ENCODE measurements at regions not wholly inside any gene's neighbourhood (a gene's known extent, or its start where the extent isn't known, plus 50 kb on each side); places are given as distances from the start of the nearest gene placed in this dataset.

- Histone ChIP-seq H3K27me3 (ENCODE audit: insufficient read depth, low read length) (no peaks in the 10 kb centered on the region), H4K20me1 (ENCODE audit: insufficient read depth, low read length) (no peaks in the 10 kb centered on the region), H2AFZ (ENCODE audit: low read length) (no peak overlapping the region), H3K9me3 (ENCODE audit: low read length) (no peaks in the 10 kb centered on the region), H3K9me2 (ENCODE audit: low read depth, low read length) (no peaks in the 10 kb centered on the region), H3K4me3 (ENCODE audit: low read depth, low read length, poor library complexity, severe bottlenecking) (no peak overlapping the region), H3K9ac (ENCODE audit: low read length) (no peak overlapping the region), H3K4me1 (ENCODE audit: insufficient read depth, low read length, severe bottlenecking) (no peaks in the 10 kb centered on the region), H3K27ac (ENCODE audit: low read depth, low read length, poor library complexity, severe bottlenecking) (no peak overlapping the region), H3F3A (ENCODE audit: insufficient read depth, low read length) (no peaks in the 10 kb centered on the region), H3K36me3 (ENCODE audit: insufficient read depth, low read length) (no peaks in the 10 kb centered on the region), H3K4me2 (ENCODE audit: low read length) (no peak overlapping the region), H3K79me2 (ENCODE audit: insufficient read depth, low read length) (no peaks in the 10 kb centered on the region)
- TF ChIP-seq CTCF (IDR thresholded peaks at IDR 0.05; ENCODE audit: low read length) (no peak), EZH2 (IDR thresholded peaks at IDR 0.05; ENCODE audit: borderline replicate concordance, low read length) (no peak)
These were observed 1541.0 kb downstream of the PCDH7 start for GRCh38 chr4:32261196-32261595.

- no peaks in the 10 kb centered on the region for H3K36me3 ChIP-seq (ENCODE audit: insufficient read depth, low read length)
- H3K79me2 ChIP-seq (ENCODE audit: insufficient read depth, low read length) = no peaks in the 10 kb centered on the region
- no peak overlapping the region for H2AFZ ChIP-seq (ENCODE audit: low read length)
- H3K4me1 ChIP-seq (ENCODE audit: insufficient read depth, low read length, severe bottlenecking) = no peaks in the 10 kb centered on the region
- H3K27me3 ChIP-seq (ENCODE audit: insufficient read depth, low read length) = no peaks in the 10 kb centered on the region
- H3K27ac ChIP-seq (ENCODE audit: low read depth, low read length, poor library complexity, severe bottlenecking) = no peak overlapping the region
- no peaks in the 10 kb centered on the region for H3K9me2 ChIP-seq (ENCODE audit: low read depth, low read length)
- no peak overlapping the region for H3K4me3 ChIP-seq (ENCODE audit: low read depth, low read length, poor library complexity, severe bottlenecking)
- TF ChIP-seq EZH2 (IDR thresholded peaks at IDR 0.05; ENCODE audit: borderline replicate concordance, low read length) (no peak), CTCF (IDR thresholded peaks at IDR 0.05; ENCODE audit: low read length) (no peak; the same call in 1 of the 2 replicates)
- H3F3A ChIP-seq (ENCODE audit: insufficient read depth, low read length) = no peaks in the 10 kb centered on the region
- H3K9me3 ChIP-seq (ENCODE audit: low read length) = no peaks in the 10 kb centered on the region
- no peak overlapping the region for H3K4me2 ChIP-seq (ENCODE audit: low read length)
- no peaks in the 10 kb centered on the region for H4K20me1 ChIP-seq (ENCODE audit: insufficient read depth, low read length)
- no peak overlapping the region for H3K9ac ChIP-seq (ENCODE audit: low read length)
These were observed 1548.7 kb downstream of the PCDH7 start for GRCh38 chr4:32268863-32269262.

- Histone ChIP-seq H3K9me3 (ENCODE audit: low read length) (no peaks in the 10 kb centered on the region), H3K4me1 (ENCODE audit: insufficient read depth, low read length, severe bottlenecking) (no peaks in the 10 kb centered on the region), H3K4me2 (ENCODE audit: low read length) (no peak overlapping the region), H3K9ac (ENCODE audit: low read length) (no peak overlapping the region), H3K27me3 (ENCODE audit: insufficient read depth, low read length) (no peaks in the 10 kb centered on the region), H3F3A (ENCODE audit: insufficient read depth, low read length) (no peaks in the 10 kb centered on the region), H3K4me3 (ENCODE audit: low read depth, low read length, poor library complexity, severe bottlenecking) (no peak overlapping the region), H4K20me1 (ENCODE audit: insufficient read depth, low read length) (no peaks in the 10 kb centered on the region), H2AFZ (ENCODE audit: low read length) (no peak overlapping the region), H3K9me2 (ENCODE audit: low read depth, low read length) (no peaks in the 10 kb centered on the region), H3K27ac (ENCODE audit: low read depth, low read length, poor library complexity, severe bottlenecking) (no peak overlapping the region), H3K36me3 (ENCODE audit: insufficient read depth, low read length) (no peaks in the 10 kb centered on the region), H3K79me2 (ENCODE audit: insufficient read depth, low read length) (no peaks in the 10 kb centered on the region)
- TF ChIP-seq CTCF (IDR thresholded peaks at IDR 0.05; ENCODE audit: low read length) (no peak), EZH2 (IDR thresholded peaks at IDR 0.05; ENCODE audit: borderline replicate concordance, low read length) (no peak)
These were observed 1569.9 kb downstream of the PCDH7 start for GRCh38 chr4:32290102-32290501.

Data from OCI-LY1 (cell line).